ENCODE measurements at regions not wholly inside any gene's neighbourhood (a gene's known extent, or its start where the extent isn't known, plus 50 kb on each side); places are given as distances from the start of the nearest gene placed in this dataset.
"Not testable (repeated sequence)": the region's sequence is repeated elsewhere in the genome, so short reads cannot be mapped to it uniquely, and the experiment has no call there.

GRCh38 chr5:89723907-89724306 is 685.6 kb downstream of the CETN3 start:
- DNase-seq = no peak

- DNase-seq = no peak
These were observed 687.0 kb downstream of the CETN3 start for GRCh38 chr5:89722538-89722937.

DNA sequence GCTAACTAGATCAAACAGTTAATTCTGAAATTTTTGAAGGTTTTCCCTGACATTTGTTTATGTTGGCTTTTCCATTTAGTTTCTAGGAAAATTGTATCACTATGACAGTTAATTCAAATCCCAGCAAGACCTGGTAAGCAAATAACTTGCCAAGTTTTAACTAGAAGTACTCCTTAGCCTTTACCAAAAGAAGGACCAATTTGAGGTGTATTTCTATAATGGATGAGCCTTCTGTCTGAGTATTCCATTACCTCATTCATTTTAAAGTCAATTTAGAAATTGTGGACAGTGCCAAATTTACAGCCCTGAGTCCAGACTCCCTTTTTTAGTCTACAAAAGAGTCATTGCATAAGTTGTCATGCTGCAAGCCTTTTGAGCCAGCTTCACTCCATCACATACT is 687.6 kb downstream of the CETN3 start:
- DNase-seq = no peak

DNA sequence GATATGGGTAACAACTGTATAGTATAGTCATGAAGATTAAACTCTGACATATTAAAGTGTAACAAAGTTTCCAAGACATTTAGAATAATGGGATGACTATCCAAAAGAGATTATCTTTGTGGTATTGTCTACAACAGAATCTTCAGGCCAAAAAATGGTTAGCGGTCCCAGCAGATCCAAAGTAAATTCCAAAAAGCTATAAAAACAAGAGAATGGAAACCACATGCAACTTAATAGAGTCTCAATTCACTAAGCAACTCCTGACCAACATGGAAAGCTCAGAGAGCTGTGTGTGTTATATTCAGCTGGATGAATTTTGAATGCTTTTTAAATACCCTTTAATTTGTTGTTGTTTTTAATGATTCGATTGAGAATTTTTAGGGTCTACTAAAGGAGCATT is 688.2 kb downstream of the CETN3 start:
- no peak for DNase-seq

DNA sequence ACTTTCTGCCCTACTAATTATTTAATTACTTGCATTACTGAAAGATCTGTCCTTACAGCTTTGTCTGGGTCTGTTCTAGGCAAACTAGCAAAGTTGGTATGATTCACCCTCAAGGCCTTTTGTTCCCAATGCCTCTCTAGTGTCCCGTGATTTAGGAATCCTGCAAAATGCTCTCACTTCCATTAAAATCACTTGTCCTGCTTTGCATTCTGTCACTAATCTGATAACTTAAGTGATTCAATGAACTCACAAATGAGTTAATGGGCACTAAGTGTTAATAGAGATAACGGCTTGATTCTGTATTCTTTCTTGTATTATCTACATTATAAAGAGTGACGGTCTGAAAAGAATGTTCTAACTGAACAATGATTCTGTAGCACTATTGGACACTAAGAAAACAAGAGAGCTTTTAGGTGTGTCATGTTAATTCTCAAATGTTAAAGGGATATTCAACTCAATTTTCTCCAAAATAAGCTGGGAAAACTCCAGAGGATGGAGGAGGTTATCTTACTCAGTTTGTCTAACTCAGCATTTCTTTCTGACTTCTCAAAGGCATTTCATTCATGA is 697.3 kb downstream of the CETN3 start:
- DNase-seq = no peak

GRCh38 chr5:89711526-89711925 is 698.0 kb downstream of the CETN3 start:
- no peak for DNase-seq

DNA sequence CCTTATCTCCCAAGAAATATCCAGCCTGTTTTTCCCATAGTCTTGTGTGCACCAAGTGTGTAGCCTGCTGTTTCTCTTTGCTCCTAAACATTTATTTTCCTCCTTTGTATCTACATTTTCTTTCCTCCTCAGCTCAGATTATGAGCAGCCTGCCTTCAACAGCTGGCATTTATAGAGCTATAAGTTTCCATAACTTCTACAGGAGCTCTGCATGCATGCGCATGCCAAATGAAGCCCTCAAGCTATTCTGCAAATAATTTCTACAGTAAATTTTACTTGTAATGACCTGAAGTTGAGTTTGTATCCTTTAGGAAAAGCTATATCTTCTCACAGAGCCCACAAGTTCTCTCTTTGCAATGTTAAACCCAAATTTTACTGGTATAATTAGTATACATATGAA is 699.5 kb downstream of the CETN3 start:
- no peak for DNase-seq

- DNase-seq = no peak
These were observed 701.7 kb downstream of the CETN3 start for GRCh38 chr5:89707891-89708290.

- no peak for DNase-seq
These were observed 702.8 kb downstream of the CETN3 start for GRCh38 chr5:89706731-89707130.

- no peak for DNase-seq
These were observed 705.7 kb downstream of the CETN3 start for GRCh38 chr5:89703817-89704216.

- no peak for DNase-seq
These were observed 711.5 kb downstream of the CETN3 start for GRCh38 chr5:89698028-89698427.

DNA sequence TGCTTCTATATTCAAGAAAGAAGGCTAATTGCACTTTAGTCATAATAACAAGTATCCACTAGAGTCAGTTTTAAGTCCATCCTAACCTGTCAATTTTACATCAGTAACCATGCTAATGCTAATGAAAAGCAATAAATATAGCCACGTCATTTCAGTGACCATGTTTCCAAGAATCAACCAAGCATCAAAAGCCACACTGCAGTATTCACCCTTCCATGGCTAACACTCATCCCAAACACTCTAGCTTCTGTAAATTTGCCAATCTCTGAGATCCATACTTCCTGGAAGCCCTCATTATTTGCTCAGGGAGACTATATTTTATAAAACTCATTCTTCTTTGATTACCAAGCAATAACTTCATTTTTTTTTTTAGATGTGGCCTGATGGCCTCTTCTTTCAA is 712.0 kb downstream of the CETN3 start:
- DNase-seq = no peak

GRCh38 chr5:89695371-89695770 is 714.2 kb downstream of the CETN3 start:
- no peak for DNase-seq

DNA sequence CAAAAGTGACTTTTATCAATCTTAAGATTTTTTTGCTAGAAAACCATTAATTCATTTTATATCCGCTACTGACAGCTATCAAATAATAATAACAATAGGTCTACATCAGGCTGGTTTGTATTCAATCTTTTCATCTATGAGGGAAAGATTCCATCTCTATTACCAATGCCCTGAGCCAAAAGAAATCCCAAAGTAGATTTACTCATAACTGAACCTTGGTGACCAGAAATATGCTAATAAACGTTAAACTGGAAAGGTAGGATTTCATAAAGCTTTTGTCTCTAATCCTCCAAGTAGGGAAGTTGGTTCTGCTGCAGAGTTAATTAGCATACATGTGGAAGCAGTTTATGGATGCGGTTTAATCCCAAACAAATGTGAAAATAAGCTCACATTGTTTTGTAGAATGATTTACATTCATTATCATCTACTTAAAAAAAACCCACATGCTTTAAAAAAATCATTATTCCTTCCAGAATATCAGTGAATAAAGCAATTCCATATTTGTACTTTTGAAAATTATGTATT is 715.5 kb downstream of the CETN3 start:
- DNase-seq = no peak

GRCh38 chr5:89690331-89690730 is 719.2 kb downstream of the CETN3 start:
- DNase-seq = no peak

DNA sequence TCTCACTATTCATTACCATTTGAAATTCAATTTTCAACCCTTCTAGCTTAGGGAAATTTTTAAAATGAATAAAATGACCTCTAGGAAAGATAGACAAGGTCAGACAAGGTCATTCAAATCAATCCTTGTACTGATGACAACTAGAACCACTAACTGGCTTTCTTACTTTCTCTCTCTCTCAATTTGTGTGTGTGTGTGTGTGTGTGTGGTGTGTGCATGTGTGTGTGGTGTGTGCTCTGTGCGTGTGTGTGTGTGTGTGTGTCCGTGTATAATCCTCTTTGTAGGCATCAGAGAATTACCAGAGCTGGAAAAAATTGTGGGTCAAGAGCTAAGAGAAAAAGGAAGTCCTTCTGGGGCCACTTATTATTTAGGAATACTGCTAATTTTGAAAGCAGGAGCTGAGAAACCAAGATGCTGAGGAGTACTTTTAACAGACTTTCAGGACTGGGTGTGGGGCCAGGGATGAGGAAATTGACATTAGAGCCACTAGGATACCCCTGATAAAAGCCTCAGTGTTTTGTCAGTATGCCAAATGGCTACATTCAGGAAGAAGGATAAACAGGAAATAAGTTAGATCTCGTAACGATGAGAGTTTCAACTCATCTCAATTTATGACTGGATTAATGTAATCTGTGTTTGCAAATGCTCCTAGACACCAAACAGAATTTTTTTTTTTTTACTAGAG is 723.3 kb downstream of the CETN3 start:
- DNase-seq = no peak

DNA sequence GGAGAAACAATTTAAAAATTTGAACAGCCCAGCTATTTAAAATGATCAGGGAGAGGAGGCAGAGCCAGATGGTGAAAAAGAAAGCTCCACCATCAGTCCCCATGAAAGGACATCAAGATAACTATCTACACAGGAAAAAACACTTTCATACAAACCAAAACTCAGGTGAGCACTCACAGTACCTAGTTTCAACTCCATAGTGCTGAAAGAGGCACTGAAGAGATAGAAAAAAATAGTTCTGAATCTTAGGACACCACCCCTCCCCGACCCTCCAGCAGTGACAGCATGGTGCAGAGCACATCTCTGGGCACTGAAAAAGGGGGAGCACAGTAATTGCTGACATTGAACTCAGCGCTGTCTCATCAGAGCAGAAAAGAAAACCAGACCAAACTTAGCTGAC is 732.9 kb downstream of the CETN3 start:
- no peak for DNase-seq

GRCh38 chr5:89673019-89673418 is 736.5 kb downstream of the CETN3 start:
- DNase-seq = no peak

- DNase-seq = no peak
These were observed 740.7 kb downstream of the CETN3 start for GRCh38 chr5:89668821-89669220.

DNA sequence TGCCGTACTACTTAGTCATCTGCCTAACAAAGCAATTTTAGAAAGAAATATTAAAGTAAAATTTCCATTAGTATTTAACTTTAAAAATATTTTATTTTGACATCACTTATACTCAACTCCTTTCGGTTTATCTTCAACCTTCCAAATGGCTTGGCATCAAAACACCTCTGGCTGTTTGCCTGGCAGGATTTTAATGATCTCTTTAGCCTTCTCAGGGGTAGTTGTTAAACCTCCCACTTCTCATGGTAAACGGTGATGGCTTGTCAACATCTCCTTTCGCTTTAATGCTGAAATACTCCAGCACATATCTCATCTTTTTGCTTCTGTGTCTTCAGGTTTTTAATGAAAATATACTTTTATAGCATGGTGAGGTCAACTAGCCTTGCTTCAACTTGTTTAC is 747.1 kb downstream of the CETN3 start:
- DNase-seq = no peak

DNA sequence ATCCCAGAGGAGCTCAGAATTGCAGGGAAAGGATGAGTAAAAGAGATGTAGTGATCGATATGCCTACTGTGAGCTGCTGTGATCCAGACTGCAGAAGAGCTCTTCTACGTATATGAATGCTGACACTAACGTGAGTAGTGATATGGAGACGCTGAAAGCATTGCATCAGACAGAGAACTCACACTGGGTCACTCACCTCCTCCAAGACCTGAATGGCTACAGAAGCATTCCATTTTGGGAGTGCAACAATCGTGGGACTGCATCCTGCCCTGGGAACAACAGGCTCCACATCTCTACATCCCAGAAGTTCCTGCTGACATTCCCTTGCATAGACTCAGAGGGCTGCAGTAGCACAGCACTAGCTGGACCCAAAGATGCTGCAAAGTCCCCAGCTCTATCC is 755.9 kb upstream of the MEF2C start:
- DNase-seq = no peak

DNA sequence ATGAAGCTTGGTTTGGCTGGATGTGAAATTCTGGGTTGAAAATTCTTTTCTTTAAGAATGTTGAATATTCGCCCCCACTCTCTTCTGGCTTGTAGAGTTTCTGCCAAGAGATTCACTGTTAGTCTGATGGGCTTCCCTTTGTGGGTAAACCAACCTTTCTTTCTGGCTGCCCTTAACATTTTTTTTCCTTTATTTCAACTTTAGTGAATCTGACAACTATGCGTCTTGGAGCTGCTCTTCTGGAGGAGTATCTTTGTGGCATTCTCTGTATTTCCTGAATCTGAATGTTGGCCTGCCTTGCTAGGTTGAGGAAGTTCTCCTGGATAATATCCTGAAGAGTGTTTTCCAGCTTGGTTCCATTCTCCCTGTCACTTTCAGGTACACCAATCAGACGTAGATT is 751.2 kb upstream of the MEF2C start:
- not testable (repeated sequence) for DNase-seq

GRCh38 chr5:89630064-89630463 is 747.1 kb upstream of the MEF2C start:
- not testable (repeated sequence) for DNase-seq

GRCh38 chr5:89628876-89629635 is 746.1 kb upstream of the MEF2C start:
- DNase-seq = no peak
